ENCODE measurements at regions not wholly inside any gene's neighbourhood (a gene's known extent, or its start where the extent isn't known, plus 50 kb on each side); places are given as distances from the start of the nearest gene placed in this dataset.

- no peak for DNase-seq (ENCODE audit: extremely low spot score, unreplicated experiment)
- Mint-ChIP-seq H3K4me3 (ENCODE audit: unreplicated experiment) (no peak overlapping the region), H3K27ac (ENCODE audit: unreplicated experiment) (peak overlapping the region; percentile 76), H3K27me3 (ENCODE audit: unreplicated experiment) (no peaks in the 10 kb centered on the region), H3K9me3 (ENCODE audit: unreplicated experiment) (peaks cover 8% of the 10 kb centered on the region), H3K36me3 (ENCODE audit: unreplicated experiment) (peaks cover 2% of the 10 kb centered on the region), H3K4me1 (ENCODE audit: unreplicated experiment) (peaks cover 22% of the 10 kb centered on the region)
- TF ChIP-seq CTCF (IDR thresholded peaks at IDR 0.05) = no peak
Measured at GRCh38 chr9:16069671-16070454, 517.0 kb downstream of the CCDC171 start.

GRCh38 chr9:16070455-16071145 lies 517.8 kb downstream of the CCDC171 start:
- peaks cover 24% of the 10 kb centered on the region for H3K4me1 Mint-ChIP-seq (ENCODE audit: unreplicated experiment)
- H3K4me3 Mint-ChIP-seq (ENCODE audit: unreplicated experiment) = no peak overlapping the region
- no peak for DNase-seq (ENCODE audit: extremely low spot score, unreplicated experiment)
- peaks cover 8% of the 10 kb centered on the region for H3K9me3 Mint-ChIP-seq (ENCODE audit: unreplicated experiment)
- peaks cover 2% of the 10 kb centered on the region for H3K36me3 Mint-ChIP-seq (ENCODE audit: unreplicated experiment)
- TF ChIP-seq CTCF (IDR thresholded peaks at IDR 0.05) = no peak
- H3K27ac Mint-ChIP-seq (ENCODE audit: unreplicated experiment) = peak overlapping the region; percentile 76
- H3K27me3 Mint-ChIP-seq (ENCODE audit: unreplicated experiment) = no peaks in the 10 kb centered on the region

- H3K27ac Mint-ChIP-seq (ENCODE audit: unreplicated experiment) = no peak overlapping the region
- H3K4me3 Mint-ChIP-seq (ENCODE audit: unreplicated experiment) = no peak overlapping the region
- no peaks in the 10 kb centered on the region for H3K27me3 Mint-ChIP-seq (ENCODE audit: unreplicated experiment)
- peaks cover 8% of the 10 kb centered on the region for H3K9me3 Mint-ChIP-seq (ENCODE audit: unreplicated experiment)
- H3K4me1 Mint-ChIP-seq (ENCODE audit: unreplicated experiment) = peaks cover 24% of the 10 kb centered on the region
- no peak for TF ChIP-seq CTCF (IDR thresholded peaks at IDR 0.05)
- H3K36me3 Mint-ChIP-seq (ENCODE audit: unreplicated experiment) = peaks cover 2% of the 10 kb centered on the region
- DNase-seq (ENCODE audit: extremely low spot score, unreplicated experiment) = no peak
Measured at GRCh38 chr9:16071400-16071799, 518.6 kb downstream of the CCDC171 start.

- peaks cover 14% of the 10 kb centered on the region for H3K4me1 Mint-ChIP-seq (ENCODE audit: unreplicated experiment)
- no peaks in the 10 kb centered on the region for H3K36me3 Mint-ChIP-seq (ENCODE audit: unreplicated experiment)
- no peak for DNase-seq (ENCODE audit: extremely low spot score, unreplicated experiment)
- no peak overlapping the region for H3K27ac Mint-ChIP-seq (ENCODE audit: unreplicated experiment)
- no peak overlapping the region for H3K4me3 Mint-ChIP-seq (ENCODE audit: unreplicated experiment)
- no peak for TF ChIP-seq CTCF (IDR thresholded peaks at IDR 0.05)
- no peaks in the 10 kb centered on the region for H3K27me3 Mint-ChIP-seq (ENCODE audit: unreplicated experiment)
- H3K9me3 Mint-ChIP-seq (ENCODE audit: unreplicated experiment) = peaks cover 8% of the 10 kb centered on the region
Measured at GRCh38 chr9:16074963-16075362, 522.1 kb downstream of the CCDC171 start.

- H3K9me3 Mint-ChIP-seq (ENCODE audit: unreplicated experiment) = peaks cover 8% of the 10 kb centered on the region
- no peaks in the 10 kb centered on the region for H3K27me3 Mint-ChIP-seq (ENCODE audit: unreplicated experiment)
- DNase-seq (ENCODE audit: extremely low spot score, unreplicated experiment) = no peak
- H3K27ac Mint-ChIP-seq (ENCODE audit: unreplicated experiment) = no peak overlapping the region
- no peak for TF ChIP-seq CTCF (IDR thresholded peaks at IDR 0.05)
- H3K36me3 Mint-ChIP-seq (ENCODE audit: unreplicated experiment) = no peaks in the 10 kb centered on the region
- H3K4me1 Mint-ChIP-seq (ENCODE audit: unreplicated experiment) = peaks cover 7% of the 10 kb centered on the region
- no peak overlapping the region for H3K4me3 Mint-ChIP-seq (ENCODE audit: unreplicated experiment)
Measured at GRCh38 chr9:16075696-16076095, 522.9 kb downstream of the CCDC171 start.

Measured in osteocyte (in vitro differentiated cells).